ENCODE measurements at regions not wholly inside any gene's neighbourhood (a gene's known extent, or its start where the extent isn't known, plus 50 kb on each side); places are given as distances from the start of the nearest gene placed in this dataset.

DNA sequence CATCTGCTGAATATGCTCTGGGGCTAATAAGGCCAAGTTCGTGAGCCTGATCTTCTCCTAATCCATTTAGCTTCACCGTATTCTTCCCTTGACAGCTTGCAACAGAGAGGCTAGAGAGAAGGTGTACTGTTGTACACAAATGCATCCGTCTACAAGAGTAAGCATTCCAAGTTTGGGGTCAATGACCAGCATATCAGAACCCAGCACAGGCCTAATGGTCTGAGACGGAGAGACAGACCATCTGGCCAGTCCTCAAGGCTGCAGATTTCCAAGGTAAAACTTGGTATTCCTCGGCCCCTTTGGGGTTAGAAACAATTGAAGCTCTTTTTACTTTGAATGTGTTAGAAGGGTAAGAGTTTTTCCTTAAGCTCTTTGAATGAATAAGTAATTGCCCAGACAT is 481.2 kb upstream of the KLF4 start (continued):
- TF ChIP-seq, protein P1, sequence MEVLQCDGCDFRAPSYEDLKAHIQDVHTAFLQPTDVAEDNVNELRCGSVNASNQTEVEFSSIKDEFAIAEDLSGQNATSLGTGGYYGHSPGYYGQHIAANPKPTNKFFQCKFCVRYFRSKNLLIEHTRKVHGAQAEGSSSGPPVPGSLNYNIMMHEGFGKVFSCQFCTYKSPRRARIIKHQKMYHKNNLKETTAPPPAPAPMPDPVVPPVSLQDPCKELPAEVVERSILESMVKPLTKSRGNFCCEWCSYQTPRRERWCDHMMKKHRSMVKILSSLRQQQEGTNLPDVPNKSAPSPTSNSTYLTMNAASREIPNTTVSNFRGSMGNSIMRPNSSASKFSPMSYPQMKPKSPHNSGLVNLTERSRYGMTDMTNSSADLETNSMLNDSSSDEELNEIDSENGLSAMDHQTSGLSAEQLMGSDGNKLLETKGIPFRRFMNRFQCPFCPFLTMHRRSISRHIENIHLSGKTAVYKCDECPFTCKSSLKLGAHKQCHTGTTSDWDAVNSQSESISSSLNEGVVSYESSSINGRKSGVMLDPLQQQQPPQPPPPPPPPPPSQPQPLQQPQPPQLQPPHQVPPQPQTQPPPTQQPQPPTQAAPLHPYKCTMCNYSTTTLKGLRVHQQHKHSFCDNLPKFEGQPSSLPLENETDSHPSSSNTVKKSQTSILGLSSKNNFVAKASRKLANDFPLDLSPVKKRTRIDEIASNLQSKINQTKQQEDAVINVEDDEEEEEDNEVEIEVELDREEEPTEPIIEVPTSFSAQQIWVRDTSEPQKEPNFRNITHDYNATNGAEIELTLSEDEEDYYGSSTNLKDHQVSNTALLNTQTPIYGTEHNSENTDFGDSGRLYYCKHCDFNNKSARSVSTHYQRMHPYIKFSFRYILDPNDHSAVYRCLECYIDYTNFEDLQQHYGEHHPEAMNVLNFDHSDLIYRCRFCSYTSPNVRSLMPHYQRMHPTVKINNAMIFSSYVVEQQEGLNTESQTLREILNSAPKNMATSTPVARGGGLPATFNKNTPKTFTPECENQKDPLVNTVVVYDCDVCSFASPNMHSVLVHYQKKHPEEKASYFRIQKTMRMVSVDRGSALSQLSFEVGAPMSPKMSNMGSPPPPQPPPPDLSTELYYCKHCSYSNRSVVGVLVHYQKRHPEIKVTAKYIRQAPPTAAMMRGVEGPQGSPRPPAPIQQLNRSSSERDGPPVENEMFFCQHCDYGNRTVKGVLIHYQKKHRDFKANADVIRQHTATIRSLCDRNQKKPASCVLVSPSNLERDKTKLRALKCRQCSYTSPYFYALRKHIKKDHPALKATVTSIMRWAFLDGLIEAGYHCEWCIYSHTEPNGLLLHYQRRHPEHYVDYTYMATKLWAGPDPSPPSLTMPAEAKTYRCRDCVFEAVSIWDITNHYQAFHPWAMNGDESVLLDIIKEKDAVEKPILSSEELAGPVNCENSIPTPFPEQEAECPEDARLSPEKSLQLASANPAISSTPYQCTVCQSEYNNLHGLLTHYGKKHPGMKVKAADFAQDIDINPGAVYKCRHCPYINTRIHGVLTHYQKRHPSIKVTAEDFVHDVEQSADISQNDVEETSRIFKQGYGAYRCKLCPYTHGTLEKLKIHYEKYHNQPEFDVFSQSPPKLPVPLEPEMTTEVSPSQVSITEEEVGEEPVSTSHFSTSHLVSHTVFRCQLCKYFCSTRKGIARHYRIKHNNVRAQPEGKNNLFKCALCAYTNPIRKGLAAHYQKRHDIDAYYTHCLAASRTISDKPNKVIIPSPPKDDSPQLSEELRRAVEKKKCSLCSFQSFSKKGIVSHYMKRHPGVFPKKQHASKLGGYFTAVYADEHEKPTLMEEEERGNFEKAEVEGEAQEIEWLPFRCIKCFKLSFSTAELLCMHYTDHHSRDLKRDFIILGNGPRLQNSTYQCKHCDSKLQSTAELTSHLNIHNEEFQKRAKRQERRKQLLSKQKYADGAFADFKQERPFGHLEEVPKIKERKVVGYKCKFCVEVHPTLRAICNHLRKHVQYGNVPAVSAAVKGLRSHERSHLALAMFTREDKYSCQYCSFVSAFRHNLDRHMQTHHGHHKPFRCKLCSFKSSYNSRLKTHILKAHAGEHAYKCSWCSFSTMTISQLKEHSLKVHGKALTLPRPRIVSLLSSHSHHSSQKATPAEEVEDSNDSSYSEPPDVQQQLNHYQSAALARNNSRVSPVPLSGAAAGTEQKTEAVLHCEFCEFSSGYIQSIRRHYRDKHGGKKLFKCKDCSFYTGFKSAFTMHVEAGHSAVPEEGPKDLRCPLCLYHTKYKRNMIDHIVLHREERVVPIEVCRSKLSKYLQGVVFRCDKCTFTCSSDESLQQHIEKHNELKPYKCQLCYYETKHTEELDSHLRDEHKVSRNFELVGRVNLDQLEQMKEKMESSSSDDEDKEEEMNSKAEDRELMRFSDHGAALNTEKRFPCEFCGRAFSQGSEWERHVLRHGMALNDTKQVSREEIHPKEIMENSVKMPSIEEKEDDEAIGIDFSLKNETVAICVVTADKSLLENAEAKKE (CRISPR knock-in tag; IDR thresholded peaks at IDR 0.05) = no peak
- no peak for TF ChIP-seq POLR2AphosphoS5 (IDR thresholded peaks at IDR 0.05; ENCODE audit: low read depth)
- TF ChIP-seq, protein P2, sequence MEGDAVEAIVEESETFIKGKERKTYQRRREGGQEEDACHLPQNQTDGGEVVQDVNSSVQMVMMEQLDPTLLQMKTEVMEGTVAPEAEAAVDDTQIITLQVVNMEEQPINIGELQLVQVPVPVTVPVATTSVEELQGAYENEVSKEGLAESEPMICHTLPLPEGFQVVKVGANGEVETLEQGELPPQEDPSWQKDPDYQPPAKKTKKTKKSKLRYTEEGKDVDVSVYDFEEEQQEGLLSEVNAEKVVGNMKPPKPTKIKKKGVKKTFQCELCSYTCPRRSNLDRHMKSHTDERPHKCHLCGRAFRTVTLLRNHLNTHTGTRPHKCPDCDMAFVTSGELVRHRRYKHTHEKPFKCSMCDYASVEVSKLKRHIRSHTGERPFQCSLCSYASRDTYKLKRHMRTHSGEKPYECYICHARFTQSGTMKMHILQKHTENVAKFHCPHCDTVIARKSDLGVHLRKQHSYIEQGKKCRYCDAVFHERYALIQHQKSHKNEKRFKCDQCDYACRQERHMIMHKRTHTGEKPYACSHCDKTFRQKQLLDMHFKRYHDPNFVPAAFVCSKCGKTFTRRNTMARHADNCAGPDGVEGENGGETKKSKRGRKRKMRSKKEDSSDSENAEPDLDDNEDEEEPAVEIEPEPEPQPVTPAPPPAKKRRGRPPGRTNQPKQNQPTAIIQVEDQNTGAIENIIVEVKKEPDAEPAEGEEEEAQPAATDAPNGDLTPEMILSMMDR (conservative IDR thresholded peaks at IDR 0.05; ENCODE audit: low read depth in 2 of 2) = no peak
- TF ChIP-seq ZNF114 (CRISPR knock-in tag; IDR thresholded peaks at IDR 0.05) = no peak
- TF ChIP-seq CREB1 (CRISPR knock-in tag; IDR thresholded peaks at IDR 0.05; ENCODE audit: low read depth) = no peak
- no peak for TF ChIP-seq EZH2phosphoT487 (IDR thresholded peaks at IDR 0.05; ENCODE audit: unreplicated experiment)
- TF ChIP-seq, protein P3, sequence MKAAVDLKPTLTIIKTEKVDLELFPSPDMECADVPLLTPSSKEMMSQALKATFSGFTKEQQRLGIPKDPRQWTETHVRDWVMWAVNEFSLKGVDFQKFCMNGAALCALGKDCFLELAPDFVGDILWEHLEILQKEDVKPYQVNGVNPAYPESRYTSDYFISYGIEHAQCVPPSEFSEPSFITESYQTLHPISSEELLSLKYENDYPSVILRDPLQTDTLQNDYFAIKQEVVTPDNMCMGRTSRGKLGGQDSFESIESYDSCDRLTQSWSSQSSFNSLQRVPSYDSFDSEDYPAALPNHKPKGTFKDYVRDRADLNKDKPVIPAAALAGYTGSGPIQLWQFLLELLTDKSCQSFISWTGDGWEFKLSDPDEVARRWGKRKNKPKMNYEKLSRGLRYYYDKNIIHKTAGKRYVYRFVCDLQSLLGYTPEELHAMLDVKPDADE (IDR thresholded peaks at IDR 0.05) = no peak
- no peak for TF ChIP-seq EZH2 (IDR thresholded peaks at IDR 0.05; ENCODE audit: low read depth, unreplicated experiment)
- no peak for TF ChIP-seq NANOG (IDR thresholded peaks at IDR 0.05; ENCODE audit: borderline replicate concordance)
- no peak for TF ChIP-seq ZNF331 (CRISPR knock-in tag; IDR thresholded peaks at IDR 0.05; ENCODE audit: low read depth)

Measured in GM23338 (cell line).